ENCODE measurements at regions not wholly inside any gene's neighbourhood (a gene's known extent, or its start where the extent isn't known, plus 50 kb on each side); places are given as distances from the start of the nearest gene placed in this dataset.
A peak's percentile ranks its signal among the peaks of the same experiment; 100 is the strongest.

DNA sequence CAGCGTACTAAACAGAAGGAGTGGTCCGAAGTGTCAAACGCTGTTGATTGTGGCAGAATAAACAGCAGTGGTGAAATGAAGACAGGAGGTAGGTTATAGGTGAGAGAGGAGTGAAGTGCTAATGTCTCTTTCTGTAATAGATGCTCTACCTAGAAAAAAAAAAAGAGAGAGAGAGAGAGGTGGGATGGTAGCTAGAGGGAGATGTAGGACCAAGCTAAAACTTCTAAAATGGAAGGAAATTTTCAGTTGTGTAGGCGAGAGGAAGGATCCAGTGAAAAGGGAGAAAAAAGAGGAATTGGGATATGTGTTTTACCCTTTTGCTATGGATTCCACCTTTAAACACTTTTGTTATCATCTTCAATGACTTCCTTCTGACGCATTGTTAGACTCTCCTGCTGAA, 126.5 kb upstream of the BMP2 start:
- in situ Hi-C loops (cut with HindIII; ENCODE audit: low sequenced_read_pairs), result no loop called here
- TF ChIP-seq, protein P1, sequence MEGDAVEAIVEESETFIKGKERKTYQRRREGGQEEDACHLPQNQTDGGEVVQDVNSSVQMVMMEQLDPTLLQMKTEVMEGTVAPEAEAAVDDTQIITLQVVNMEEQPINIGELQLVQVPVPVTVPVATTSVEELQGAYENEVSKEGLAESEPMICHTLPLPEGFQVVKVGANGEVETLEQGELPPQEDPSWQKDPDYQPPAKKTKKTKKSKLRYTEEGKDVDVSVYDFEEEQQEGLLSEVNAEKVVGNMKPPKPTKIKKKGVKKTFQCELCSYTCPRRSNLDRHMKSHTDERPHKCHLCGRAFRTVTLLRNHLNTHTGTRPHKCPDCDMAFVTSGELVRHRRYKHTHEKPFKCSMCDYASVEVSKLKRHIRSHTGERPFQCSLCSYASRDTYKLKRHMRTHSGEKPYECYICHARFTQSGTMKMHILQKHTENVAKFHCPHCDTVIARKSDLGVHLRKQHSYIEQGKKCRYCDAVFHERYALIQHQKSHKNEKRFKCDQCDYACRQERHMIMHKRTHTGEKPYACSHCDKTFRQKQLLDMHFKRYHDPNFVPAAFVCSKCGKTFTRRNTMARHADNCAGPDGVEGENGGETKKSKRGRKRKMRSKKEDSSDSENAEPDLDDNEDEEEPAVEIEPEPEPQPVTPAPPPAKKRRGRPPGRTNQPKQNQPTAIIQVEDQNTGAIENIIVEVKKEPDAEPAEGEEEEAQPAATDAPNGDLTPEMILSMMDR (IDR thresholded peaks at IDR 0.05; ENCODE audit: low read depth, low read length), result no peak
- H3K4me3 ChIP-seq (ENCODE audit: low read depth, low read length), result no peak overlapping the region
- DNase-seq (ENCODE audit: low read depth, low spot score), result no peak

DNA sequence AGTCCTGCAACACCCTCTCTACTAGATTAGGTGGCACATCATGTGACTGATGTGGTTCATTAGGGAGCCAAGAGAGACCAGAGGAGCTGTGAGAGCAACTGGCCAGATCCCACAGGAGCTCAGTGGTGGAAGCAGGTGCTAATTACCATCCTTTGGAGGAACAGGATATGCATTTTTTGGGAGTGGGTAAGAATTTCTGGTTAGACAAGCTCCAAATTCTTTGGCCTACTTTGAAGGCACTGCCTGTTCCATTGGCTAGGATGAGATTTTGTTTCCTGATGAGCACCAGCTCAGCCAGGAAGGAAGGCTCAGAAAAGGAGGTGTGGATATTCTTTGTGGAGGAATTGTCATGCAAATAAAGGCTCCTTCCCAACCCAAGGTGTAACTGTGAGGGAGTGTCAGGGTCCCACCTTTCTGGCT, 130.3 kb upstream of the BMP2 start:
- TF ChIP-seq, protein P1 (IDR thresholded peaks at IDR 0.05; ENCODE audit: low read depth, low read length), result no peak
- in situ Hi-C loops (cut with HindIII; ENCODE audit: low sequenced_read_pairs), result no loop called here
- no peak for DNase-seq (ENCODE audit: low read depth, low spot score)

DNA sequence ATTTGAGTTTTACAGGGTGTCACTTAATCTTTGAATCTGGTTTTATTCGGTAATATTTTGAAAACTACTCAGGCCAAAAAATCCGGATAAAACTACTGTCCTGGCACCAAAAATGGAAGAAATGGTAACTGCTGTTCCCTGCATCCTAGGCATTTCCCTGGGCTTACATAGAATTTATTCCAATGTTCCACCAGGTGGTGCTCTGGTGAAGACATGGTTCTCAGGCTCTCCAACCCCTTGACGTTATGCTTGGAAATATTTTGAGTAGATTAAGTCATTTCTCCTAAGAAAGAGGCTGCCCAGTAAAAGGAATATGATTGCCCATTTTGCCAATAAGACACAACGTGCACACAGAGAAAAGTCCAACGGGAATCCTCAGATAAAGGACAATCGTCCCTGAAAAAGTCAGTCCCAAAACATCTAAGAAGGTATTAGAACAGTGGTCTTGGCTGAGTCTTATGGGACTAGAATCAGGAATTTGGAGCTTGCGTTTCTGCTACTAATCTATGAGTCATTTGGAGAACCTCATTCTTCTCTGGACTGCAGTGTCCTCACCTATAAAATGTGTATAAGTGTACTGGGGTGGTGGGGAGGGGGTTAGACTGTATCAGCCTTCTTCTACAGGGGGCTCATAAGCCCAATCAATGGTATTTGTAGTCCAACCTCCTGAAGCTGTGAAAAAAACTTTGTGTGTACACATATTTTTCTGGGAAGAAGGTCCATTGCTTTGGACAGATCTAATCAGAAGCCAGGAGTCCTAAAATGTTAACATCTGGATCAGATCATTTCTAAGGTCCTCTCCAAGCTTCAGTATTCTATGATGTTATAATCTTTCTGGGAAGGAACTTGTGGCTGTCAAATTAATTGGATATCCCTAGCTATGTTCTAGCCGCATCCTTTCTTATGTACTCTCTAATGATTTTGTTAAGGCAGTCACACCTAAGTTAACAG, 131.0 kb upstream of the BMP2 start:
- TF ChIP-seq, protein P1 (IDR thresholded peaks at IDR 0.05; ENCODE audit: low read depth, low read length), result peak; percentile 60
- DNase-seq (ENCODE audit: low read depth, low spot score), result peak; percentile 78
- in situ Hi-C loops (cut with HindIII; ENCODE audit: low sequenced_read_pairs), result no loop called here
- no peak overlapping the region for H3K4me3 ChIP-seq (ENCODE audit: low read depth, low read length)

More for the DNA sequence above, 130.3 kb upstream of the BMP2 start:
- H3K4me3 ChIP-seq (ENCODE audit: low read depth, low read length), result no peak overlapping the region

DNA sequence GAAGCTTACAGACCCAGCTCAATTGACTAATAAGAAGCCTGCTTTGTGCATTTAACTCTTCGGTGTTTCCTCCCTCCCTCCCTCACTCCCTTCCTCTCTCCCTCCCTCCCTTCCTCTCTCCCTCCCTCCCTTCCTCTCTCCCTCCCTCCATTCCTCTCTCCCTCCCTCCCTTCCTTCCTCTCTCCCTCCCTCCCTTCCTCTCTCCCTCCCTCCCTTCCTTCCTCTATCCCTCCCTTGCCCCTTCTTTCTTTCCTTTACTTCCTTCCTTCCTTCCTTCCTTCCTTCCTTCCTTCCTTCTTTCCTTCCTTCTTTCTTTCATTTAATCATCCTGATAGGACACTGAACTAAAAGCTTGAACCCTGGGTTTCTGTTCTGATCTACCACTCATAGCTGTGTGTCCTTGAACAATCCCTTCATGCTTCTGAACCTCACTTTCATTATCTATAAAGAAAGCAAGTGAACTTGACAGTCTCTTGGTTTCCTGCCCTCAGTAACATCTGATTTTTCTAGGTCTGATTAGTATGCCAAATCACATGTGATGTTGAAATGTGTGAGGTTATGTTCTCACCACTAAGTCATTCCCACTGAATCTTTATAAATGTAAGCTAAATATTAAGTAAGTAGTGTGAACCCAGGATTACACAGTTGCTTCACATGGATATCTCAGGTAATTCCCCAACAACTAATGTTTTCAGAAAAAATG, 132.3 kb upstream of the BMP2 start:
- TF ChIP-seq, protein P1 (IDR thresholded peaks at IDR 0.05; ENCODE audit: low read depth, low read length), result no peak
- no peak for DNase-seq (ENCODE audit: low read depth, low spot score)
- in situ Hi-C loops (cut with HindIII; ENCODE audit: low sequenced_read_pairs), result no loop called here
- no peak overlapping the region for H3K4me3 ChIP-seq (ENCODE audit: low read depth, low read length)

DNA sequence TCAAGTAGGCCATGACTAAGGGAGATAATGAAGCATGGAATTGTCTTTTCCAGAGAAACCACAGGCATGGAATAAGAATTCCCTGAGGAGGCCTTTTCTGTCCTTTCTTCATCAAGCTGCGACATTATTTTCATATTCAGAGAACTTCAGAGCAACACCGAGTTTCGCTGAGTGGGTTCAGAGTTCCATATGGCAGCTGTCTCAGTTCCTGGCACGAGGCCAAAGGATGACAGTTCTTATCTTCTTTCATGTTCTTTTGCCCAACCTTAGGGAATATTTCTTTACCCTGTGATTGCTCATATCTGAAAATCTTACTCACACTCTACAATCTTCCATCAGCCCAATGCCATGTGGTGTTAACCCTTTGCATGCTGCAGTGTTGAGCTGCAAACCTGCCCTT, 135.3 kb upstream of the BMP2 start:
- no peak overlapping the region for H3K4me3 ChIP-seq (ENCODE audit: low read depth, low read length)
- TF ChIP-seq, protein P1 (IDR thresholded peaks at IDR 0.05; ENCODE audit: low read depth, low read length), result no peak
- in situ Hi-C loops (cut with HindIII; ENCODE audit: low sequenced_read_pairs), result no loop called here
- peak; percentile 55 for DNase-seq (ENCODE audit: low read depth, low spot score)

DNA sequence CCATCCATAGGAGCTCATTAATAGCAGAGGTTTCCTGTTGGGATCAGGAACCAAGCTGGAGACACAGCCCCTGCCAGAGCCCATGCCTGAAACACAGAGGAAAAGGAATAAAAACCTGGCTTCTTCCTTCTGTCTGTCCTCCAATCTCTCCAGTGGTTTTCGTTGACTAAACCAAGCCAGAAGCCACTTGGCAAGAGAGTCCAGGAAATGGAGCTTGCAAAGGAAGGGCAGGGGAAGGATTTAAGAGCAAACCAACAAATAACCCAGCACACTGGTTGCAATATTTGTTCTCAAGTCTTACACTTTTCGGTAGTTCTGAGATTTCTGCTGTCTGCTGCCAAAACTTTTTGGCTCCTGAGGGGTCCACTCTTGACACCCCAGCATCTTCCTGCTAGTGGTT, 137.0 kb upstream of the BMP2 start:
- no peak for DNase-seq (ENCODE audit: low read depth, low spot score)
- TF ChIP-seq, protein P1 (IDR thresholded peaks at IDR 0.05; ENCODE audit: low read depth, low read length), result no peak
- no peak overlapping the region for H3K4me3 ChIP-seq (ENCODE audit: low read depth, low read length)
- in situ Hi-C loops (cut with HindIII; ENCODE audit: low sequenced_read_pairs), result no loop called here

Measured in astrocyte of the spinal cord (primary cell).